Transverse colon (tissue), 3 donors: ENCODE measurements at regions not wholly inside any gene's neighbourhood (a gene's known extent, or its start where the extent isn't known, plus 50 kb on each side); places are given as distances from the start of the nearest gene placed in this dataset.

Experiments used
- CTCF ChIP-seq, 5 experiments: fragments of 200-600 bp in 3 of 5; fragments of 450-650 bp in 2 of 5; sonication (generic) in 3 of 5; IDR thresholded peaks; 1 replicate in 2 of 5; 2 replicates in 3 of 5; pipeline ENCODE4 v1.5.1; 2016 to 2017; ENCODE audit warnings: antibody characterized with exemption in 5 of 5, inconsistent platforms in 3 of 5, mild to moderate bottlenecking in 2 of 5, moderate library complexity in 1 of 5
- POLR2A ChIP-seq: fragments of 450-650 bp; IDR thresholded peaks from one replicate; pipeline ENCODE4 v1.6.1; 2016; ENCODE audit warnings: antibody characterized with exemption, mild to moderate bottlenecking, moderate library complexity

GRCh38 chr6:2355150-2355549 lies 109.7 kb upstream of the GMDS start:
- TF ChIP-seq CTCF (IDR thresholded peaks at IDR 0.05) (no peak), POLR2A (no peak)
